WI38 (cell line): ENCODE measurements at regions not wholly inside any gene's neighbourhood (a gene's known extent, or its start where the extent isn't known, plus 50 kb on each side); places are given as distances from the start of the nearest gene placed in this dataset.
"Not testable (repeated sequence)": the region's sequence is repeated elsewhere in the genome, so short reads cannot be mapped to it uniquely, and the experiment has no call there.

Experiments used
- H3K4me3 ChIP-seq: 2 replicates; pipeline ENCODE4 v1.5.1; 2011; ENCODE audit warnings: low read depth, mild to moderate bottlenecking, control low read depth, low read length
- CTCF ChIP-seq: IDR thresholded peaks from 2 replicates; pipeline ENCODE4 v1.5.1; 2012; ENCODE audit warnings: low read depth, mild to moderate bottlenecking, control low read depth, low read length

DNA sequence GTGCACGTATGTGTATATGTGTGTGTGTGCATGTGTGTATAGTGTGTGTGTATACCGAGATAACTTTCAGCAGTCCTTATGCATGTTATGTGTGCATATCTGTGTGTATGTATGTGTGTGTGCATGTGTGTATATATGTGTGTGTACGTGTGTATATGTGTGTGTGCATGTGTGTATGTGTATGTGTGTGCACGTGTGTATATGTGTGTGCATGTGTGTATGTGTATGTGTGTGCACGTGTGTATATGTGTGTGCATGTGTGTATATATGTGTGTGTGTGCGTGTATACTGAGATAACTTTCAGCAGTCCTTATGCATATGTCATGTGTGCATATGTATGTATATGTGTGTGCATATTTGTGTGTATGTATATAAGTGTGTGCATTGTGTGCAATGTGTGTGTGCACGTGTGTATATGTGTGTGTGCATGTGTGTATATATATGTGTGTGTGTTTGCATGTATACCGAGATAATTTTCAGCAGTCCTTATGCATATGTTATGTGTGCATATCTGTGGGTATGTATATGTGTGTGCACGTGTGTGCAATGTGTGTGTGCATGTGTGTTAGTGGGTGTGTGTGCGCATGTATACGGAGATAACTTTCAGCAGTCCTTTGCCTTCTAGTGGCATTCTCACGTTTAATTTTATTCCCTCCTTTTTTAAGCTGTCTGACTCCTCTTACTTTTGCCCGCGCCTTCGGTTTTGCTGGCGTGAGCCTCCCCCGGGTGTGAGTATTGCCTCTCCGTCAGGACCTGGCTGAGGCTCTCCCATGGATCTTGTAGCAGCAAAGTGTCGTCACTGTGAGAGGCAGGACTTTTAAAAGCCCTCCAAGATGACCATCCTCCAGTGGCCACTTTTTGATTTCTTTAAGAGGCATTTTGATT is 99.6 kb upstream of the SHOX start:
- no peak overlapping the region for H3K4me3 ChIP-seq

GRCh38 chrX:531611-531936 is 99.0 kb upstream of the SHOX start:
- TF ChIP-seq CTCF, result no peak
- H3K4me3 ChIP-seq, result no peak overlapping the region

More for the DNA sequence above, 99.6 kb upstream of the SHOX start:
- no peak for TF ChIP-seq CTCF

GRCh38 chrX:534804-535203 is 95.8 kb upstream of the SHOX start:
- TF ChIP-seq CTCF, result no peak

DNA sequence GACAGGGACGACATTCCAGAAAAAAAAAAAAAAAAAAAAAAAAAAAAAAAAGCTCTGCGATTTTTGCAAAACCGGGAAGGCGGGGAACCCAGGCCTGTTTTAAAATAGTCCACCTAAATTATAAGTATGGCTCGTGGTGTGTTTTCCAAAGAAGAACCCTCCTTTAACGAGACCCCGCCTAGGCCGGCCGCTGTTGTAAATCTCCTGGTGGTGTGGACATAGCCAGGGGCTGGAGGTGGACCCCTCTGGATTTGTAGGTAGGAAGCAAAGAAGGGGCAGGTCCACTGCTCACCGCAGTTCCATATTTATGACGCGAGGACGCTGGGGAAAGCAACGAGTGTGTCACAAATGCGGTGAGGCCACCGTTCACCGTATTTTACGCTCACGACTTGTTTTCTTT is 94.0 kb upstream of the SHOX start:
- H3K4me3 ChIP-seq, result no peak overlapping the region
- no peak for TF ChIP-seq CTCF

More at GRCh38 chrX:534804-535203, 95.8 kb upstream of the SHOX start:
- H3K4me3 ChIP-seq, result no peak overlapping the region

GRCh38 chrX:537151-537550 is 93.4 kb upstream of the SHOX start:
- no peak overlapping the region for H3K4me3 ChIP-seq
- no peak for TF ChIP-seq CTCF

GRCh38 chrX:538311-538710 is 92.3 kb upstream of the SHOX start:
- no peak for TF ChIP-seq CTCF
- no peak overlapping the region for H3K4me3 ChIP-seq

- H3K4me3 ChIP-seq, result not testable (repeated sequence)
Measured at GRCh38 chrX:541006-541405, 89.6 kb upstream of the SHOX start.

DNA sequence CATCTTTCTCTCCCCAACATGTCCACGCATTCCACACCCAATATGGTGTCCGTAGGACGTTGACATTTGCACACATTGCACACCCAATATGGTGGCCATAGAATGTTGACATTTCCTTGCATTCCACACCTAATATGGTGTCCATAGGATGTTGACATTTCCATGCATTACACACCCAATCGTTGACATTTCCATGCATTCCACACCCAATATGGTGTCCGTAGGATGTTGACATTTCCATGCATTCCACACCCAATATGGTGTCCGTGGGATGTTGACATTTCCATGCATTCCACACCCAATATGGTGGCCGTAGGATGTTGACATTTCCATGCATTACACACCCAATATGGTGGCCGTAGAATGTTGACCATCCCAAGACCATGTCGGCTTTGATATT is 88.4 kb upstream of the SHOX start:
- no peak overlapping the region for H3K4me3 ChIP-seq

More for the DNA sequence above, 88.4 kb upstream of the SHOX start:
- no peak for TF ChIP-seq CTCF
